Endodermal cell (in vitro differentiated cells): ENCODE measurements at regions not wholly inside any gene's neighbourhood (a gene's known extent, or its start where the extent isn't known, plus 50 kb on each side); places are given as distances from the start of the nearest gene placed in this dataset.

Source experiments
- DNase-seq: peaks from one replicate; pipeline ENCODE4 v3.0.0-alpha.2; 2017
- H3K27ac ChIP-seq: 2 replicates; pipeline ENCODE4 v1.5.1; 2013; ENCODE audit warnings: mild to moderate bottlenecking, low read depth, low read length, moderate library complexity
- H3K27me3 ChIP-seq: 2 replicates; pipeline ENCODE4 v1.6.1; 2013; ENCODE audit warnings: mild to moderate bottlenecking, low read length, moderate library complexity; ENCODE audit not compliant: insufficient read depth, control insufficient read depth, poor library complexity, severe bottlenecking
- H3K36me3 ChIP-seq: 2 replicates; pipeline ENCODE4 v1.7.0; 2013; ENCODE audit warnings: mild to moderate bottlenecking, low read length, moderate library complexity; ENCODE audit not compliant: control insufficient read depth, insufficient read depth
- H3K4me1 ChIP-seq: one replicate; pipeline ENCODE4 v1.7.0; 2013; ENCODE audit warnings: low read length; ENCODE audit not compliant: control insufficient read depth, insufficient read depth
- H3K4me3 ChIP-seq: 2 replicates; pipeline ENCODE4 v1.5.1; 2013; ENCODE audit warnings: mild to moderate bottlenecking, low read length, moderate library complexity
- H3K9ac ChIP-seq: 2 replicates; pipeline ENCODE4 v1.6.1; 2013; ENCODE audit warnings: mild to moderate bottlenecking, low read length, moderate library complexity; ENCODE audit not compliant: poor library complexity, severe bottlenecking; ENCODE audit errors: extremely low read depth
- H3K9me3 ChIP-seq: 2 replicates; pipeline ENCODE4 v1.6.1; 2013; ENCODE audit warnings: mild to moderate bottlenecking, low read length, moderate library complexity; ENCODE audit not compliant: control insufficient read depth
- H3K27ac Mint-ChIP-seq: 2 replicates; pipeline ENCODE4 v1.8.0; 2020; ENCODE audit warnings: mixed read lengths
- H3K27me3 Mint-ChIP-seq: 2 replicates; pipeline ENCODE4 v1.8.0; 2021; ENCODE audit warnings: mild to moderate bottlenecking, mixed read lengths; ENCODE audit not compliant: insufficient read depth
- H3K36me3 Mint-ChIP-seq: 2 replicates; pipeline ENCODE4 v1.8.0; 2020; ENCODE audit warnings: low read depth, mixed read lengths
- H3K4me1 Mint-ChIP-seq: 2 replicates; pipeline ENCODE4 v1.8.0; 2020; ENCODE audit warnings: mixed read lengths
- H3K4me3 Mint-ChIP-seq: 2 replicates; pipeline ENCODE4 v1.8.0; 2020; ENCODE audit warnings: mild to moderate bottlenecking, moderate library complexity, mixed read lengths
- H3K9me3 Mint-ChIP-seq: 2 replicates; pipeline ENCODE4 v1.8.0; 2020; ENCODE audit warnings: mild to moderate bottlenecking, mixed read lengths
- CTCF ChIP-seq: fragments of 200-600 bp; sonication (generic); conservative IDR thresholded peaks from 2 replicates; pipeline ENCODE4 v1.5.0; 2021; ENCODE audit warnings: antibody characterized with exemption, mild to moderate bottlenecking
- WGBS, 2 experiments: methylation state at CpG; one replicate each; pipeline versions ENCODE4 v1.1.5 to v1.1.7; 2013; ENCODE audit warnings: missing lambda C conversion rate in 2 of 2, mixed read lengths in 1 of 2; ENCODE audit not compliant: insufficient coverage in 1 of 2, insufficient read length in 1 of 2; 5-methylcytosine and 5-hydroxymethylcytosine counted together

DNA sequence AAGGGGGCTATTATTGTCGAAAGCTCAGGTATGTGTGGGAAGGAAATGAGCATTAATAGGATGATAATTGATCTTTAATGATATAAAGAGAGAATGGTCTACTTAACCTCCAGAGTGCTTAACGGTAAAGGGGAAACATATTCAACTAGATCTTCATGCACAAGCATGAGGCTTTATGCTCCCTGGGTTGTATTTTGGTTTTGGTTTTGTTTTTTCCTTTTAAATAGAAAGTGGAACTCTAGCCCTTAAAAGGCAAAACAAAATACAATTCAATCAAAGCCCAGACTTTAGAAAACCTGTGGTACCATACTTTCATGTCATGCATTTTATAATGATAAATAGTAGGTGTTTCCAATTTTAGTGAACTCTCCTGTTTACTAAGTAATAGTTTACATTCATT lies 622.7 kb downstream of the METTL15 start:
- Mint-ChIP-seq H3K27ac (no peak overlapping the region), H3K9me3 (no peaks in the 10 kb centered on the region), H3K4me3 (no peak overlapping the region), H3K4me1 (peaks cover 35% of the 10 kb centered on the region), H3K36me3 (no peaks in the 10 kb centered on the region), H3K27me3 (peaks cover 73% of the 10 kb centered on the region)
- Histone ChIP-seq H3K4me1 (no peaks in the 10 kb centered on the region), H3K4me3 (no peak overlapping the region), H3K9ac (no peak overlapping the region), H3K36me3 (no peaks in the 10 kb centered on the region), H3K27ac (no peak overlapping the region), H3K9me3 (peaks cover 21% of the 10 kb centered on the region), H3K27me3 (peaks cover 79% of the 10 kb centered on the region)
- WGBS, 2 experiments: 88 to 91% methylated on average over 1 to 2 of the region's 2 CpGs
- no peak for DNase-seq
- no peak for TF ChIP-seq CTCF

DNA sequence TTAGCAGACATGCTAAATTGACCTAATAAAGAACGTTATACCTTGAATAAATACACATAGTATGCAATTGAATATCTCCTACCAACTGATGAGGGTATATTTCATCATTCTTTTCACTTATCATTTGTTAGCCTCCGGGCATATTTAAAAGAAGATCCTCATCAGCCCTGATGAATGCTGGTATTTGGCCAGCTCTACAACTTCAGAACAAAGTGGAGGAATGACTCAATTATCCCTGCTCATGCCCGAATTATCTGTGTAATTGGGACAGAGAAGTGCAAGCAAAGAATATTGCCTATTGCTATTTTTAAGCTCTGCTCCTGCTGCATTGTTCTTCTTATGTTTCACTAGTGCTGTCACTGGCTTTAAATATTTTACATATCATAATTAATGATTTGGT lies 622.1 kb downstream of the METTL15 start:
- Histone ChIP-seq H3K27me3 (peaks cover 73% of the 10 kb centered on the region), H3K27ac (no peak overlapping the region), H3K9me3 (peaks cover 21% of the 10 kb centered on the region), H3K4me1 (no peaks in the 10 kb centered on the region), H3K36me3 (no peaks in the 10 kb centered on the region), H3K9ac (no peak overlapping the region), H3K4me3 (no peak overlapping the region)
- H3K27ac Mint-ChIP-seq: no peak overlapping the region
- H3K36me3 Mint-ChIP-seq: no peaks in the 10 kb centered on the region
- TF ChIP-seq CTCF: no peak
- DNase-seq: no peak
- peaks cover 69% of the 10 kb centered on the region for H3K27me3 Mint-ChIP-seq
- peaks cover 33% of the 10 kb centered on the region for H3K4me1 Mint-ChIP-seq
- H3K9me3 Mint-ChIP-seq: no peaks in the 10 kb centered on the region
- WGBS, 2 experiments: 63 to 97% methylated on average over 1 to 3 of the region's 3 CpGs
- no peak overlapping the region for H3K4me3 Mint-ChIP-seq

GRCh38 chr11:28729339-28729738 lies 621.2 kb downstream of the METTL15 start:
- Histone ChIP-seq H3K9ac (no peak overlapping the region), H3K36me3 (no peaks in the 10 kb centered on the region), H3K4me1 (no peaks in the 10 kb centered on the region), H3K27ac (no peak overlapping the region), H3K9me3 (peaks cover 21% of the 10 kb centered on the region), H3K4me3 (no peak overlapping the region), H3K27me3 (peaks cover 71% of the 10 kb centered on the region)
- no peak for DNase-seq
- Mint-ChIP-seq H3K27me3 (peaks cover 67% of the 10 kb centered on the region), H3K9me3 (no peaks in the 10 kb centered on the region), H3K4me1 (peaks cover 27% of the 10 kb centered on the region), H3K27ac (no peak overlapping the region), H3K36me3 (no peaks in the 10 kb centered on the region), H3K4me3 (no peak overlapping the region)
- WGBS, 2 experiments: 85 to 98% methylated on average over 4 to 6 of the region's 6 CpGs
- TF ChIP-seq CTCF: no peak
